Panc1 (cell line): ENCODE measurements at regions not wholly inside any gene's neighbourhood (a gene's known extent, or its start where the extent isn't known, plus 50 kb on each side); places are given as distances from the start of the nearest gene placed in this dataset.
A peak's percentile ranks its signal among the peaks of the same experiment; 100 is the strongest.

ENCODE experiments used
- ATAC-seq: fragments of 200-7000 bp; cut with Tn5 transposase; 2 replicates; pipeline ENCODE4 v1.9.1; 2020; ENCODE audit warnings: mild to moderate bottlenecking, moderate library complexity
- BruUV-seq: library from RNA; stranded (reverse); fragments of 400-500 nt; replicated peaks from 2 replicates; lab custom pipeline; 2021; lab: Mats Ljungman, UMichigan
- CTCF ChIA-PET: fragments of 300-600 bp; sonication (Branson Sonifier 250); formaldehyde crosslinking; loops from one replicate; lab custom pipeline; 2022; ENCODE audit warnings: antibody characterized with exemption; lab: Charles Lee
- POLR2A ChIA-PET: fragments of 300-600 bp; sonication (Branson Sonifier 250); formaldehyde crosslinking; loops from one replicate; lab custom pipeline; 2022; ENCODE audit warnings: antibody characterized with exemption; lab: Charles Lee
- DNase-seq: peaks from one replicate; pipeline ENCODE4 v3.0.0-alpha.2; 2010; ENCODE audit warnings: low read depth, low spot score
- H3K27ac ChIP-seq: 2 replicates; pipeline ENCODE4 v1.5.1; 2011; ENCODE audit warnings: mild to moderate bottlenecking, low read length, inconsistent platforms
- H3K27me3 ChIP-seq: fragments of 200-500 bp; sonication (Bioruptor generic); 2 replicates; pipeline ENCODE4 v1.6.0; 2014; ENCODE audit warnings: low read length, inconsistent platforms; ENCODE audit not compliant: control insufficient read depth, insufficient read depth
- H3K36me3 ChIP-seq: fragments of 200-500 bp; sonication (Bioruptor generic); 2 replicates; pipeline ENCODE4 v1.5.1; 2014; ENCODE audit warnings: inconsistent platforms, mild to moderate bottlenecking, low read length, moderate library complexity; ENCODE audit not compliant: control insufficient read depth, insufficient read depth
- H3K4me1 ChIP-seq: 2 replicates; pipeline ENCODE4 v1.5.1; 2011; ENCODE audit warnings: inconsistent platforms, mild to moderate bottlenecking, low read length, moderate library complexity; ENCODE audit not compliant: control insufficient read depth, insufficient read depth
- H3K4me3 ChIP-seq, 2 experiments: 2 replicates each; pipeline ENCODE4 v1.5.1; 2011 to 2012; ENCODE audit warnings: low read depth in 2 of 2, low read length in 2 of 2, mild to moderate bottlenecking in 2 of 2, inconsistent platforms in 1 of 2, moderate library complexity in 1 of 2
- H3K9me3 ChIP-seq: fragments of 200-500 bp; sonication (Bioruptor generic); 2 replicates; pipeline ENCODE4 v1.5.1; 2014; ENCODE audit warnings: low read depth, mild to moderate bottlenecking, inconsistent platforms, low read length, moderate library complexity; ENCODE audit not compliant: control insufficient read depth, insufficient read depth
- POLR2AphosphoS5 ChIP-seq: IDR thresholded peaks from 2 replicates; pipeline ENCODE4 v1.6.1; 2012; ENCODE audit warnings: mild to moderate bottlenecking, low read depth, low read length, moderate library complexity
- SIN3A ChIP-seq: IDR thresholded peaks from 2 replicates; pipeline ENCODE4 v1.6.1; 2012; ENCODE audit warnings: low read depth, mild to moderate bottlenecking, low read length, moderate library complexity, borderline replicate concordance; ENCODE audit not compliant: insufficient read depth
- TCF7L2 ChIP-seq: IDR thresholded peaks from 2 replicates; pipeline ENCODE4 v1.6.1; 2011; ENCODE audit warnings: mild to moderate bottlenecking, low read depth, low read length, inconsistent platforms
- in situ Hi-C: cut with HindIII; loops from 2 replicates; pipeline ENCODE4 v1.10.0; 2016; ENCODE audit warnings: low sequenced_read_pairs, low pct_unique_long_range_greater_than_20kb
- intact Hi-C: fragments of 100-400 bp; cut with micrococcal nuclease; formaldehyde crosslinking; loops from one replicate; pipeline ENCODE4 v1.10.0; 2022; ENCODE audit not compliant: unreplicated experiment
- TF ChIP-seq, protein P1 (sequence below), 2 experiments: IDR thresholded peaks; 2 replicates each; pipeline ENCODE4 v1.6.1; 2011 to 2012; ENCODE audit warnings: low read depth in 2 of 2, control low read depth in 1 of 2, low read length in 1 of 2, mild to moderate bottlenecking in 1 of 2, moderate library complexity in 1 of 2; ENCODE audit not compliant: insufficient read depth in 1 of 2
- TF ChIP-seq, protein P2 (sequence below): fragments of 450-650 bp; IDR thresholded peaks from 2 replicates; pipeline ENCODE4 v1.5.1; 2017; ENCODE audit warnings: mild to moderate bottlenecking

DNA sequence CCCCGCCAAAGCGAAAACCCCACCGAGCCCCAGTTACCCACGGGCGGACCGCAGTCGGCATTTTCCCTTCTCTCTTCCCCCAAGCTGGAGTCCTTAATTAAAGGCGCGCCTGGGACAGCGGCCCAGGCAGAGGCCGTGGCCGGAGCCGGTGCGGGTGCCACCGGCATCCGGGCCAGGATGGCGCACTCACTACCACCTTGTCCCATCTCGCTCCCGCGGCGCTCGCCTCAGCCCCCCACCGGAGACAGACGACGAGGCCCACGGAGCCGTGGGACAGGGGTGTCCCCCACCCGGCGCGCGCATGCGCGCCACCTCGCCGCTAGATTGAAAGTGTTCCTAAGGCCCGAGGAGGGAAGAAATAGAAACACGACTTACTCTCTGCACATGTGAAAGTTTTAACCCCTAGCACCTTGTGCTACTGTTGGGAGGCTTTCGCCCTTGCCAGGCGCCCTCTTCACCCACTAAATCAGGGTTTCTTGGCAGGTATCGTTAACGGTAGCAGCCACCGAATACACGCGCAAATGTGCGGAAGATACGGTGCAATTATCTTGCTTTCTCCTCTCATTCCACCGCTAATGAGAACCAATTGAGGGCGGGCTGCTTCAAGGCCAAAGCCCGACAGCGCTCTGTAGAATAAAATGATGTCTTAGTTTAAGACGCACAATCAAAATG, 64.3 kb upstream of the CCDC160 start:
- ChIA-PET CTCF (no interaction called here), POLR2A (no interaction called here)
- intact Hi-C loops (no loop called here), in situ Hi-C loops (no loop called here)
- Histone ChIP-seq H3K4me1 (peaks cover 3% of the 10 kb centered on the region; the same call in 1 of the 2 replicates), H3K27ac (no peak overlapping the region), H3K9me3 (no peaks in the 10 kb centered on the region), H3K4me3 (peak overlapping the region; percentile 58 to 79), H3K27me3 (peaks cover 38% of the 10 kb centered on the region), H3K36me3 (no peaks in the 10 kb centered on the region)
- DNase-seq (no peak), ATAC-seq (peak; percentile 79)
- TF ChIP-seq POLR2AphosphoS5 (no peak), SIN3A (no peak), TCF7L2 (no peak)
- TF ChIP-seq, protein P1, sequence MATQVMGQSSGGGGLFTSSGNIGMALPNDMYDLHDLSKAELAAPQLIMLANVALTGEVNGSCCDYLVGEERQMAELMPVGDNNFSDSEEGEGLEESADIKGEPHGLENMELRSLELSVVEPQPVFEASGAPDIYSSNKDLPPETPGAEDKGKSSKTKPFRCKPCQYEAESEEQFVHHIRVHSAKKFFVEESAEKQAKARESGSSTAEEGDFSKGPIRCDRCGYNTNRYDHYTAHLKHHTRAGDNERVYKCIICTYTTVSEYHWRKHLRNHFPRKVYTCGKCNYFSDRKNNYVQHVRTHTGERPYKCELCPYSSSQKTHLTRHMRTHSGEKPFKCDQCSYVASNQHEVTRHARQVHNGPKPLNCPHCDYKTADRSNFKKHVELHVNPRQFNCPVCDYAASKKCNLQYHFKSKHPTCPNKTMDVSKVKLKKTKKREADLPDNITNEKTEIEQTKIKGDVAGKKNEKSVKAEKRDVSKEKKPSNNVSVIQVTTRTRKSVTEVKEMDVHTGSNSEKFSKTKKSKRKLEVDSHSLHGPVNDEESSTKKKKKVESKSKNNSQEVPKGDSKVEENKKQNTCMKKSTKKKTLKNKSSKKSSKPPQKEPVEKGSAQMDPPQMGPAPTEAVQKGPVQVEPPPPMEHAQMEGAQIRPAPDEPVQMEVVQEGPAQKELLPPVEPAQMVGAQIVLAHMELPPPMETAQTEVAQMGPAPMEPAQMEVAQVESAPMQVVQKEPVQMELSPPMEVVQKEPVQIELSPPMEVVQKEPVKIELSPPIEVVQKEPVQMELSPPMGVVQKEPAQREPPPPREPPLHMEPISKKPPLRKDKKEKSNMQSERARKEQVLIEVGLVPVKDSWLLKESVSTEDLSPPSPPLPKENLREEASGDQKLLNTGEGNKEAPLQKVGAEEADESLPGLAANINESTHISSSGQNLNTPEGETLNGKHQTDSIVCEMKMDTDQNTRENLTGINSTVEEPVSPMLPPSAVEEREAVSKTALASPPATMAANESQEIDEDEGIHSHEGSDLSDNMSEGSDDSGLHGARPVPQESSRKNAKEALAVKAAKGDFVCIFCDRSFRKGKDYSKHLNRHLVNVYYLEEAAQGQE (IDR thresholded peaks at IDR 0.05; ENCODE audit: insufficient read depth in 1 of 2, low read depth in 2 of 2, low read length in 1 of 2): no peak
- TF ChIP-seq, protein P2, sequence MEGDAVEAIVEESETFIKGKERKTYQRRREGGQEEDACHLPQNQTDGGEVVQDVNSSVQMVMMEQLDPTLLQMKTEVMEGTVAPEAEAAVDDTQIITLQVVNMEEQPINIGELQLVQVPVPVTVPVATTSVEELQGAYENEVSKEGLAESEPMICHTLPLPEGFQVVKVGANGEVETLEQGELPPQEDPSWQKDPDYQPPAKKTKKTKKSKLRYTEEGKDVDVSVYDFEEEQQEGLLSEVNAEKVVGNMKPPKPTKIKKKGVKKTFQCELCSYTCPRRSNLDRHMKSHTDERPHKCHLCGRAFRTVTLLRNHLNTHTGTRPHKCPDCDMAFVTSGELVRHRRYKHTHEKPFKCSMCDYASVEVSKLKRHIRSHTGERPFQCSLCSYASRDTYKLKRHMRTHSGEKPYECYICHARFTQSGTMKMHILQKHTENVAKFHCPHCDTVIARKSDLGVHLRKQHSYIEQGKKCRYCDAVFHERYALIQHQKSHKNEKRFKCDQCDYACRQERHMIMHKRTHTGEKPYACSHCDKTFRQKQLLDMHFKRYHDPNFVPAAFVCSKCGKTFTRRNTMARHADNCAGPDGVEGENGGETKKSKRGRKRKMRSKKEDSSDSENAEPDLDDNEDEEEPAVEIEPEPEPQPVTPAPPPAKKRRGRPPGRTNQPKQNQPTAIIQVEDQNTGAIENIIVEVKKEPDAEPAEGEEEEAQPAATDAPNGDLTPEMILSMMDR: no peak
- no TSS peak for BruUV-seq

DNA sequence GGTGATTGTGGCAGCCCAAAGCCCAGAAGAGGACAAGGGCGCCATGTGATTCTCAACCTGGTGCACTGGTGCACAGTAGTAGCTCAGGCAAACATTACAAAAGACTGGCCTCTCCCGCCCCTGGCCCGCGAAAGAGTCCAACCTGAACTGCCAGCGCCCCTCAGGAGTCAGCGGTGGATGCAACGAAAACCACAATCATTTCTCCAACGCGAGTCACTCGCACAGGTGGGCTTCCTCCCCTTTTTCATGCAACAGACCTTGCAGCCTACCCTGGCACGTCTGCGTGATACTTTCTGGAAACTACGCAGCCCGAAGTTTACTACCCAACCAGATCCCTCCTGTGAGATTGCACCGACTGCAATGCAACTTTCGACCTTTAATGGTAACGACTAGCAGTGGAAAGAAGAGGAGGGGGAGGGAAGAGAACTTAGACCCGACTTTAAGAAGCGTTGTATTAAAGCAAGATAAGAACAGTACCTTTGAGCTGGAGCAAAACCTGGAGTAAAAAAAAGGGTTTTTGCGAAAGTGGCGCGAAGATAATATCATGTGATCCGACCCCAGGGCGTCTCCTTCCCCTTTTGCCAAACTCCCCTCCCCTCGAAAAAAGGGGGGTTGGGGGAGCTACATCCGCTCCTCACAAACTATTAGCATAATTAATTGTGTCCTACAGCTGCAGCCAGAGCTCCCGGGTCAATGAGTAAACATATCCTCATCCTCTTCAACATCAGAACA, 63.3 kb upstream of the CCDC160 start:
- Histone ChIP-seq H3K4me3 (peak overlapping the region in 1 of 2 experiments; percentile 28; a peak in 3 of 4 replicates), H3K4me1 (peaks cover 3% of the 10 kb centered on the region; the same call in 1 of the 2 replicates), H3K9me3 (no peaks in the 10 kb centered on the region), H3K36me3 (no peaks in the 10 kb centered on the region), H3K27ac (no peak overlapping the region), H3K27me3 (peaks cover 45% of the 10 kb centered on the region)
- CTCF ChIA-PET: no interaction called here
- TF ChIP-seq TCF7L2: no peak
- TF ChIP-seq, protein P1 (IDR thresholded peaks at IDR 0.05; ENCODE audit: insufficient read depth in 1 of 2, low read depth in 2 of 2, low read length in 1 of 2): no peak
- no peak for TF ChIP-seq POLR2AphosphoS5
- TF ChIP-seq, protein P2: no peak
- TF ChIP-seq SIN3A: no peak
- in situ Hi-C loops: no loop called here
- no TSS peak for BruUV-seq
- intact Hi-C loops: no loop called here
- DNase-seq (no peak), ATAC-seq (peak; percentile 64; the same call in 1 of the 2 replicates)
- POLR2A ChIA-PET: no interaction called here
